ENCODE measurements at regions not wholly inside any gene's neighbourhood (a gene's known extent, or its start where the extent isn't known, plus 50 kb on each side); places are given as distances from the start of the nearest gene placed in this dataset.

DNA sequence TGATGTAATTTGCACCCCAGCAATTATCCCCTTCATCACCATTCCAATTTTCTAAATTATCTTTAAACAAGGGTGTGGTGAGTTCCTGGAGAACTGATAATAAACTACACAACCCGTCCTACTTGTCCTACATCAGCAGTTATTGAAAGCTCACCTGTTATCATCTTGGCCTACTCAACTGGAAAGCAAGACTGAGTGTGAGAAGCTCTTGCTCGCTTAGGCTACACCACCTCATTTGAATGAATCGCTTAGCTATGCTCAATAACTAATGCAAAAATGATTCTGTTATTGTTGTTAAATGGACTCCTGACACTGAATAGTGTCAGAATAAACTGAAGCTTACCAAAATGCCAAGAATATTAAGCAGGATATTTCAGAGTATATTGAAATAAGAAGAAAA, 115.4 kb upstream of the BTG1 start:
- TF ChIP-seq, protein P1, sequence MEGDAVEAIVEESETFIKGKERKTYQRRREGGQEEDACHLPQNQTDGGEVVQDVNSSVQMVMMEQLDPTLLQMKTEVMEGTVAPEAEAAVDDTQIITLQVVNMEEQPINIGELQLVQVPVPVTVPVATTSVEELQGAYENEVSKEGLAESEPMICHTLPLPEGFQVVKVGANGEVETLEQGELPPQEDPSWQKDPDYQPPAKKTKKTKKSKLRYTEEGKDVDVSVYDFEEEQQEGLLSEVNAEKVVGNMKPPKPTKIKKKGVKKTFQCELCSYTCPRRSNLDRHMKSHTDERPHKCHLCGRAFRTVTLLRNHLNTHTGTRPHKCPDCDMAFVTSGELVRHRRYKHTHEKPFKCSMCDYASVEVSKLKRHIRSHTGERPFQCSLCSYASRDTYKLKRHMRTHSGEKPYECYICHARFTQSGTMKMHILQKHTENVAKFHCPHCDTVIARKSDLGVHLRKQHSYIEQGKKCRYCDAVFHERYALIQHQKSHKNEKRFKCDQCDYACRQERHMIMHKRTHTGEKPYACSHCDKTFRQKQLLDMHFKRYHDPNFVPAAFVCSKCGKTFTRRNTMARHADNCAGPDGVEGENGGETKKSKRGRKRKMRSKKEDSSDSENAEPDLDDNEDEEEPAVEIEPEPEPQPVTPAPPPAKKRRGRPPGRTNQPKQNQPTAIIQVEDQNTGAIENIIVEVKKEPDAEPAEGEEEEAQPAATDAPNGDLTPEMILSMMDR (IDR thresholded peaks at IDR 0.05; ENCODE audit: low read length), result no peak
- TF ChIP-seq EZH2 (optimal IDR thresholded peaks at IDR 0.05; ENCODE audit: low read depth, low read length) (no peak), EZH2phosphoT487 (IDR thresholded peaks at IDR 0.05; ENCODE audit: low read length) (no peak)
